ENCODE measurements at regions not wholly inside any gene's neighbourhood (a gene's known extent, or its start where the extent isn't known, plus 50 kb on each side); places are given as distances from the start of the nearest gene placed in this dataset.

DNA sequence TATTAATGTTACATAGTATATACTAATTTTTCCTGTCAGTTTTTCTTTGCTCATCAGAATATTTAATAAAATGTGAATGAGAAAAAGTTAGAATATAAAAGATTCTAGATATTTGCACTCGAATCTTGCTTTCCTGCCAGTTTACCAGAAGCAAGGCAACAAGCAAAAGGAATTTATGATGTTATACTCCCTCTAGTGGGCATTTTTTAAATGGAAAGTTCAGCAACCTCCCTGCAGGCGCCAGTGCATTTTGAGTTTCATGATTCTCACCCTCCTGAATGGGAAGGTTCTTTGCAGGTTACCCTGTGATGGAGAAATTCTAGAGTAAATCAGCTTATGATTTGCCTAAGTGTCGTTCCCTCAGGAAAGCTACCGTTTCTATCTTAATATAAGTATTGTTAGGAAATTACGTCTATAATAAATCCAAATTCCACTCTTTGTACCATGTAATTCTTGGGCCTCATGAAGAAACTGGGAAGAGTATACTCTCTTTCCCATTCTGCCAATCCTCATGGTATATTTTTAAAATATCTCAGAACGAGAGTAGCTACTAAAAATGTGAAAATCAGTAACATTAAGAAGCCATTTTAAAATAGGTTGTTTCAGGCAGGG is 350.0 kb downstream of the CRPPA start:
- TF ChIP-seq POLR2A (IDR thresholded peaks at IDR 0.05; ENCODE audit: low read length) (no peak), GATA1 (IDR thresholded peaks at IDR 0.05; ENCODE audit: low read depth, low read length) (no peak)
